ENCODE measurements at regions not wholly inside any gene's neighbourhood (a gene's known extent, or its start where the extent isn't known, plus 50 kb on each side); places are given as distances from the start of the nearest gene placed in this dataset.

GRCh38 chr4:18937746-18938145, 916.2 kb upstream of the LCORL start:
- TF ChIP-seq POLR2A (IDR thresholded peaks at IDR 0.05; ENCODE audit: low read depth, low read length) = no peak
- no peak for DNase-seq (ENCODE audit: insufficient read length, low spot score)
- FAIRE-seq = no peak

DNA sequence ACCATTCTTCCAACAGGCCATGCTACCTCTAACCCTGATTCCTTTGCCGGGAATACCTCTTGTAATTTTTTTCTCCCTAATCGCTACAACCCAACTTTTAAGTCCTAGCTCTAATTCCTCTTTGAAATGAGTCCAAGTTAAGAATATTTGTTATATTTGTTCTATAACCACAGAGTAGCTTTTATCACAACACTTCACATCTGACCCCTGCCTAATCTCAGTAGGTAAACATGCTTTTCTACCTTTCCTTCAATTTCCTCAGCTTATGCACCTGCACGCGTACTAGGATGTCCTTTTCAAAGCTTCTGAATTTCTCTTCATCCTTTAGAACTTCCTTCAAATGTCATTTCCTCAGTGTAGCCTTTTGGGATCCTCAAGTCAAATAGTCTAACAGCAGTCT, 915.5 kb upstream of the LCORL start:
- no peak for TF ChIP-seq POLR2A (IDR thresholded peaks at IDR 0.05; ENCODE audit: low read depth, low read length)
- FAIRE-seq = no peak
- DNase-seq (ENCODE audit: insufficient read length, low spot score) = no peak

DNA sequence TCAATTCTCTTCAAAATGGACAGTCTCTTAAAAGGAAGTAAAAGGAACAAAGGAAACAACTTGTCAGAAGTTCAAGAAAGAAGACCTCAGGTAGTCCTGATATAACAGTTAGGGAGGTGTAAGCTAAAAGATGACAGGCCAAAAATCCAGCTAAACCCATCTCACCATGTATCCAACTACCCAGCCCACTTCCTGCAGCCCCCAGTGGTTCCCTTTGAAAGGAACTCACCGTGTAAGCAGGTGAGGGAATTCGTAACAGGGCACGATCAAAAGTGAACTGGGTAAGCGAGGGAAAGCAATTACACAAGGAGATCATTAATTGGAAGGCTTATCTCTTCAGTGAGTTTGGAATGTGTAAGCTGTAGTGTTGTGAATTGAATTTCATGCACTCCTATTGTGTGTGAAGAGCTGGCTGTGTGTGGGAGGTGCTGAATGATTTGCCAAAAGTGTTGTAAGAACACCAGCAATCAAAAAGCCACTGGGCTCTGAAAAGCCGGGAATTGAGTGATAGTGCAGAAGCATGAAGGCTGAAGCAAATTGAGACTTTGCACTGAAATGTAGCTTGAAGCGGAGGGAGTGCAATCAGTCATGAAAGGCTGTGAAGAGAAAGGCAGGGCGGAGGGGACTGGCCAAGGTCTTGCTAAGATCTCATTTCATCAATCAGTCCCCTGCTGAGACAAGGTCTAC, 914.2 kb upstream of the LCORL start:
- DNase-seq (ENCODE audit: insufficient read length, low spot score) (no peak), FAIRE-seq (no peak)
- TF ChIP-seq POLR2A (IDR thresholded peaks at IDR 0.05; ENCODE audit: low read depth, low read length) = no peak

DNA sequence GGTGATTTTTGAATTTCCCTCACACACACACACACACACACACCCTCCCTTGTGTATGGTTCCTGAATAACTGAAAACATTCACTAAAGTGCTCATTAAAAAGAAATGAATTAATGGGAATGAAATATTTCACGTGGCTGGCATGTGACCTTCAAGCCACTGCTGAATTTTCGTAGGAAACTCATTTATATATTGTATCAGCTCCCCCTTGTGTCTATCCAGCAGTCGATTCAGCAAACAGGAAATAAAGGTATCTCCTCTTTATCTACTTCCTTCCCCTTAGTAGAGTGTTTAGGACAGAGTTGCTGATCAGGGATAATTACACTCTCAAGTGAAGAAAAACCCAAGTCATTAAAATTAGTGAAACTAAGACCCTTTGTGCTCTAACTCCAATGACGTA, 912.6 kb upstream of the LCORL start:
- TF ChIP-seq POLR2A (IDR thresholded peaks at IDR 0.05; ENCODE audit: low read depth, low read length) = no peak
- FAIRE-seq (no peak), DNase-seq (ENCODE audit: insufficient read length, low spot score) (no peak)

- FAIRE-seq = no peak
- no peak for DNase-seq (ENCODE audit: insufficient read length, low spot score)
- no peak for TF ChIP-seq POLR2A (IDR thresholded peaks at IDR 0.05; ENCODE audit: low read depth, low read length)
Observed at GRCh38 chr4:18932730-18933339, 911.3 kb upstream of the LCORL start.

GRCh38 chr4:18931643-18932377, 910.3 kb upstream of the LCORL start:
- FAIRE-seq = no peak
- DNase-seq (ENCODE audit: insufficient read length, low spot score) = no peak
- TF ChIP-seq POLR2A (IDR thresholded peaks at IDR 0.05; ENCODE audit: low read depth, low read length) = no peak

DNA sequence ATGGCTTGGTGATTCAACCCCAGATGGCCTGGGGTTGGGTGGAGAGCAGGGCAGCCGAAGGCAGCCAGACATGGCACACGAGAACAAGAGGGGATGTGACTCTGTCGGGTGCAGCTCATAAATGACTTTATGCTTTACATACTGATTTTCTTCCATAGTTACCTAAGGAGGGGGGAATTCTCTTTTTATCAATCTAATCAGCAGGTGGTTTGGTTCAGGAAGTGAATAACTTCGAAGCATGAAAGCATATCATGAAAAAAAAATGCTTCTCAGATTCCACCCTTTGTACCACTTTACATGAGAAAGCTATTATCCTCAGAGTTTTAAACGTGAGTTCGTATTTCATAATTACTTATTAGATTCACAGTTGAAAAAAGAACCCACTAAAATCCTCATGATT, 908.9 kb upstream of the LCORL start:
- DNase-seq (ENCODE audit: insufficient read length, low spot score) (no peak), FAIRE-seq (no peak)
- TF ChIP-seq POLR2A (IDR thresholded peaks at IDR 0.05; ENCODE audit: low read depth, low read length) = no peak

DNA sequence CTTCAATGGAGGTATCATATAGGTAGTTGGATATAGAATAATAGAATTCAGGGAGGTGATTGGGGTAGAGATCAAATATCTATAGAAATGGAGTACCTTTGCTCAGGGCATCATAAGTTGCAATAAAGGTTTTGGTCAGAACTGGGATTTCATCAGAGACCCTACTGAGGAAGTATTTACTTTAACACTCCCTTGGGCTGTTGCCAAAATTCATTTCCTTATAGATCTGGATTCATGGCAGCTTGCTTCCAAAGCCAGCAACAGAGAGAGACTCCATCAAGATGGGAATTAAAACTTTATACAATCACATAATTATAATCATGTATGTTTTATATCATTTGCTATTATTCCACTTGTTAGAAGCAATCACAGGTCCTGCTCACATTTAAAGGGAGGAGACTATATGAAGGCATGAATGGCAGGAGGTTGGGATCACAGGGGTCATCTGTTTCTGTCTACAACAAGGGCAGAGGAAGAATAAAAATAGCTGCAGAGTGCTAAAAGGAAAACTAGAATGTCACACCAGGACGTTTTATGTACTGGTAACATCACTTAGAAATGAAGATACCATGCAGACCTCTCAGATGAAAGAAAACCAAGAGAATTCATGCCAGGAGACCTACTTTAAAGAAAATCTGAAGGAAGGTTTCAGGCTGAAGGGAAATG, 902.1 kb upstream of the LCORL start:
- DNase-seq (ENCODE audit: insufficient read length, low spot score) (no peak), FAIRE-seq (no peak)
- TF ChIP-seq POLR2A (IDR thresholded peaks at IDR 0.05; ENCODE audit: low read depth, low read length) = no peak

DNA sequence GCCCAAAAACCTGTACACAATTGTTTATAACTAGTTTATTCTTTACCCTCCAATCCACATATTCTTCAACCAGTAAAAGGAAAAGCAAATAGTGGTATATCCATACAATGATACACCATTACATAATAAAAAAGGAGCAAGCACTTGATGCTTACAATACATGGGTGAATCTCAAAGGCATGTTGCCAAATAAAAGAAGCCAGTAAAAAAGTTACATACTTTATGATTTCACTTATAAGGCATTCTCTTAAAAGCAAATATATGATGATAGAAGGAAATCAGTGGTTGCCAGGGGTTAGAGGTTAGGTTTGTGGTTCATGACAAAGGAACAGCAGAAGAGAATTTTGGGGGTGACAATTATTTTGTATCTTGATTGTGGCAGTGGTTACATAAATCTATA, 896.1 kb upstream of the LCORL start:
- no peak for TF ChIP-seq POLR2A (IDR thresholded peaks at IDR 0.05; ENCODE audit: low read depth, low read length)
- DNase-seq (ENCODE audit: insufficient read length, low spot score) (no peak), FAIRE-seq (no peak)

DNA sequence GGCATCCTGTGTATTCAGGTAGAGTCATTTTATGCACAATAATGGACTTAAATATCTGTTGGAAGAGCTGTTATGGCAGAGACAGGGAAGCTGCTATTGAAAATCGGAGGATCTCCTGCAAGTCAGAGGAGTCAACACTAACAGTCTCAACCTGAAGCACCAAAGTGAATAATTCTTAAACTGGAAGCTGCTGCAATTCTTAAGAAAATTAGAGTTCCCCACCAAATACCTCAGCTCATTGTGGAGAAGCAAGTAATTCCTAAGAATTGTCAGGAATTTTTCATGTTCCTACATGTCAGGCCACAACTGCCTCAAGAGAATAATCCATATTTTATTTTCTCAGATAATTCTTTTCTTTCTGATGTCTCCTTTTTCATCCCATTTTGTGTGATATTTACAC, 892.6 kb upstream of the LCORL start:
- DNase-seq (ENCODE audit: insufficient read length, low spot score) = no peak
- FAIRE-seq = no peak
- no peak for TF ChIP-seq POLR2A (IDR thresholded peaks at IDR 0.05; ENCODE audit: low read depth, low read length)

DNA sequence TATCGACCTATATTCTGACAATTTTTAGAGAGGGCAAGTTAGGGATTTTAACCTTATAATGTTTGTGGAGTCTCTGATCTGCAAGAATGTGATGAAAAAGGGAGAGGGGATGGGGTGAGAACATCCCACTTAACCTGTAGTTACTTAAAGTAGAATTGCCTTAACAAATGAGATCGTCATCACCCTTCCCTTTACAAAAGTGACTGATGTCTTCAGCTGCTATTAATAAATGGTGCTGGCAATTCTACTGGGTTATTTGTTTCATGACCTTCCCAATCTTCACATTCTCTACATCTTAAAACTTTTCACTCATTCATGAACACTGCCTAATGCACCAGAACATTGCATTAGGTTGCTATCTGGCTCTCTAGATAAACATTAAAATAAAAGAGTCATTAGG, 873.4 kb upstream of the LCORL start:
- DNase-seq (ENCODE audit: insufficient read length, low spot score) (no peak), FAIRE-seq (no peak)
- no peak for TF ChIP-seq POLR2A (IDR thresholded peaks at IDR 0.05; ENCODE audit: low read depth, low read length)

DNA sequence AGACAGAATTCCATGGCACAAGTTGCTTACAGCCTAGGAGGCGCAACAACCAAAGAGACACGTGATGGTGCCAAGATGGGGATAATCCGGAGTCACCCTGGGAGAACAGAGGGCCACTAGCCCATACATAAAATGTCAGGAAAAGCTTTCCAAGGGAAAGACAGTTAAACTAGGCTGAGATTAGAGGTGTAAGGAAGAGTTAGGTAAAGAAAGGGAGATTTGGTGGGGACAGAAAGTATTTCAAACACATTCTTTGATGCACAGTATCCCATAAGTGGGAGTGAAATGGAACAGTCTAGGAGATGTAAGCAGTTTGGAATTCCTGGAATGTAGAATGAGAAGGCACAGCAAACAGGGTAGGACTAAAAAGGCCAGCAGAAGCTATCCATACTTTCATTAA, 860.9 kb upstream of the LCORL start:
- DNase-seq (ENCODE audit: insufficient read length, low spot score) (peak; percentile 0), FAIRE-seq (no peak)
- TF ChIP-seq POLR2A (IDR thresholded peaks at IDR 0.05; ENCODE audit: low read depth, low read length) = no peak

DNA sequence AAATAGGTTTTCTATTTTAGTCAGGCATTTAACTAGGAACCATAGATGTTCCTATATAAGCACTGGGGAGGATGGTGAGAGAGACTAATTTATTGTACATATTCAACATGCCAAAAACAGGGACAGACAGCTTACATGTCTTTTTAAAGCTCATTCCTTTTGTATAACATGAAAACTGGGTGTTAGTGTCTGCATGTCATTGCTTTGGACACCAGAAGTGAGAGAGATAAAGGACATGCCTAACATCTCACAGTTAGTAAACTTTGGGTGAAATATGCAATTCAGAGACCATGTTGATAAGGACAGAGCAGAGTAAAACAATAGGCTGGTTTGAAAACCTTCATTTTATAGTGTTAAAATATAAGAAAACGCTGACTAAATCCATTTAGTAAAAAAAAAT, 860.0 kb upstream of the LCORL start:
- DNase-seq (ENCODE audit: insufficient read length, low spot score) = no peak
- no peak for FAIRE-seq
- TF ChIP-seq POLR2A (IDR thresholded peaks at IDR 0.05; ENCODE audit: low read depth, low read length) = no peak

DNA sequence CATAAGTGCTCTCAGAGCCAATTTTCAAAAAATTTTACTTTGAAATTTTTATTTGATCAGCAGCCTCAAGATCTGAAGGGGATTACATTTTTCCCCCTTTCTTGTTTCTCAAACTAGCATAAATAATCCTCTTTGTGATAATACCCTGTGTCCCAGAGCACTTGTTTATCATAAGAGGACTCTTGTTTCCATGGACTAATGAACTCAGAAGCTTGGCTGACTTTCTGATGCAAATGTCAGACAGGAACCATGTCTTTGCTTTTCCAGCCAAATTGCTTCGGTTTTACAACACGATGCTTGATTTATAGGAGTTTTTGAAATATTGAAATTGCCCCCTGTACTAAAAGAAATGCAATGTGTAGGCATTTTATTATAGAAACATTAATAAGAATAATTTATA, 859.3 kb upstream of the LCORL start:
- TF ChIP-seq POLR2A (IDR thresholded peaks at IDR 0.05; ENCODE audit: low read depth, low read length) = no peak
- FAIRE-seq = no peak

More for the DNA sequence above, 859.3 kb upstream of the LCORL start:
- DNase-seq (ENCODE audit: insufficient read length, low spot score) = no peak

Data from H54 (cell line).